SK-N-SH treated with all-trans-retinoic acid at 6 μM for 48 hours (cell line): ENCODE measurements at regions not wholly inside any gene's neighbourhood (a gene's known extent, or its start where the extent isn't known, plus 50 kb on each side); places are given as distances from the start of the nearest gene placed in this dataset.

Source experiments
- CSDC2 ChIP-seq: fragments of 250-450 bp; sonication (Bioruptor Pico); IDR thresholded peaks from 2 replicates; pipeline ENCODE4 v1.5.0; 2020; ENCODE audit warnings: mild to moderate bottlenecking, moderate library complexity
- PATZ1 ChIP-seq: fragments of 250-450 bp; sonication (Bioruptor Pico); IDR thresholded peaks from 2 replicates; pipeline ENCODE4 v1.8.0; 2020; ENCODE audit warnings: mild to moderate bottlenecking, moderate library complexity, borderline replicate concordance
- ZNF70 ChIP-seq: fragments of 450-650 bp; formaldehyde crosslinking; IDR thresholded peaks from 2 replicates; pipeline ENCODE4 v1.5.0; 2020; ENCODE audit warnings: mild to moderate bottlenecking, moderate library complexity
- TF ChIP-seq, protein P1 (sequence below): fragments of 250-450 bp; sonication (Bioruptor Pico); IDR thresholded peaks from 2 replicates; pipeline ENCODE4 v1.8.0; 2021; ENCODE audit warnings: low read depth, mild to moderate bottlenecking, moderate library complexity, borderline replicate concordance
- TF ChIP-seq, protein P2 (sequence below): fragments of 250-450 bp; sonication (Bioruptor Pico); IDR thresholded peaks from 2 replicates; pipeline ENCODE4 v1.5.1; 2020; ENCODE audit warnings: low read depth, mild to moderate bottlenecking, moderate library complexity
- TF ChIP-seq, protein P3 (sequence below): fragments of 250-450 bp; sonication (Bioruptor Pico); IDR thresholded peaks from 2 replicates; pipeline ENCODE4 v1.5.1; 2021; ENCODE audit warnings: mild to moderate bottlenecking, moderate library complexity

DNA sequence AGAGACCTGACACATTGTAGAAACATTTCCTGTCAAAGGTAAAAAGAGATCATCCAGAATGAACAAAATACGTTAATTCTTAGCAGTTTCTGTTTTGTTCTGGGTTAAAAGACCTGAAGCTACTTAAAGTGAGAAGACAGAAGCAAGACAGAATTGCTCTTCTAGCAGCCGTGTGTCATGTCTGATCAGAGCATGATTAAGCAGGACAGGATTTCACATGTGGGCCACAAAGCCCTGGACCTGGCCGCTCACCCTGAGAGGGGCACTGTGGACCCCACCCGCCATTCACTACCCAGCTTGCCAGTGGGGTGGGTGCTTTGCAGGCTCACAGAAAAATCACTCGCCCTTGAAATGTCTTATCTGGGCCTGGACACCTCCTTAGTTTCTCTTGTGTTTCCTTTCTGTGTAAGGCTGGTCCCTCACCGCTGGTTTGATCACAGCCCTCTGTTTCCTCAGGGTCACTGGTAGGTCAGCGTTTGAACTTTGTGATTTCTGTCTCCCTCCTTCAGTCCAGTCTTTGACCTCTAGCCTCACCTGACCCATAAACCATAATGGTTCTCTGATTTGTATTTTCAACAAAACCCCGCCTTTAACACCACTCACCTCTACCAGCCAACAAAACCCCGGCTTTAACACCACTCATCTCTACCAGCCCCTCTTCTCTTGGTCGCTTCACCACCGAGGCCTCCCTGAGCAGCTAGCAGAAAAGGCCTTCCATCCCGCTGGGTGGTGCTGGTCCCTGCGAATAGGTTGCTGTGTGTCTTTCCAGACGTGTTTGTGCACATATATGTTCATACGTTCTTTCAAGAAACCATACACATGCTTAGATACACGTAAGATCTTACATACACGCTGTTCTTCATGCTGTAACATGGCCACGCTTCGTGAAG is 185.0 kb downstream of the OR4M2 start:
- TF ChIP-seq PATZ1 = no peak
- TF ChIP-seq ZNF70 (CRISPR knock-in tag) = no peak
- TF ChIP-seq, protein P1, sequence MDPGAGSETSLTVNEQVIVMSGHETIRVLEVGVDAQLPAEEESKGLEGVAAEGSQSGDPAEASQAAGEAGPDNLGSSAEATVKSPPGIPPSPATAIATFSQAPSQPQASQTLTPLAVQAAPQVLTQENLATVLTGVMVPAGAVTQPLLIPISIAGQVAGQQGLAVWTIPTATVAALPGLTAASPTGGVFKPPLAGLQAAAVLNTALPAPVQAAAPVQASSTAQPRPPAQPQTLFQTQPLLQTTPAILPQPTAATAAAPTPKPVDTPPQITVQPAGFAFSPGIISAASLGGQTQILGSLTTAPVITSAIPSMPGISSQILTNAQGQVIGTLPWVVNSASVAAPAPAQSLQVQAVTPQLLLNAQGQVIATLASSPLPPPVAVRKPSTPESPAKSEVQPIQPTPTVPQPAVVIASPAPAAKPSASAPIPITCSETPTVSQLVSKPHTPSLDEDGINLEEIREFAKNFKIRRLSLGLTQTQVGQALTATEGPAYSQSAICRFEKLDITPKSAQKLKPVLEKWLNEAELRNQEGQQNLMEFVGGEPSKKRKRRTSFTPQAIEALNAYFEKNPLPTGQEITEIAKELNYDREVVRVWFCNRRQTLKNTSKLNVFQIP (CRISPR knock-in tag) = no peak
- no peak for TF ChIP-seq CSDC2 (CRISPR knock-in tag)
- TF ChIP-seq, protein P2, sequence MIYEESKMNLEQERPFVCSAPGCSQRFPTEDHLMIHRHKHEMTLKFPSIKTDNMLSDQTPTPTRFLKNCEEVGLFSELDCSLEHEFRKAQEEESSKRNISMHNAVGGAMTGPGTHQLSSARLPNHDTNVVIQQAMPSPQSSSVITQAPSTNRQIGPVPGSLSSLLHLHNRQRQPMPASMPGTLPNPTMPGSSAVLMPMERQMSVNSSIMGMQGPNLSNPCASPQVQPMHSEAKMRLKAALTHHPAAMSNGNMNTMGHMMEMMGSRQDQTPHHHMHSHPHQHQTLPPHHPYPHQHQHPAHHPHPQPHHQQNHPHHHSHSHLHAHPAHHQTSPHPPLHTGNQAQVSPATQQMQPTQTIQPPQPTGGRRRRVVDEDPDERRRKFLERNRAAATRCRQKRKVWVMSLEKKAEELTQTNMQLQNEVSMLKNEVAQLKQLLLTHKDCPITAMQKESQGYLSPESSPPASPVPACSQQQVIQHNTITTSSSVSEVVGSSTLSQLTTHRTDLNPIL (CRISPR knock-in tag) = no peak
- TF ChIP-seq, protein P3, sequence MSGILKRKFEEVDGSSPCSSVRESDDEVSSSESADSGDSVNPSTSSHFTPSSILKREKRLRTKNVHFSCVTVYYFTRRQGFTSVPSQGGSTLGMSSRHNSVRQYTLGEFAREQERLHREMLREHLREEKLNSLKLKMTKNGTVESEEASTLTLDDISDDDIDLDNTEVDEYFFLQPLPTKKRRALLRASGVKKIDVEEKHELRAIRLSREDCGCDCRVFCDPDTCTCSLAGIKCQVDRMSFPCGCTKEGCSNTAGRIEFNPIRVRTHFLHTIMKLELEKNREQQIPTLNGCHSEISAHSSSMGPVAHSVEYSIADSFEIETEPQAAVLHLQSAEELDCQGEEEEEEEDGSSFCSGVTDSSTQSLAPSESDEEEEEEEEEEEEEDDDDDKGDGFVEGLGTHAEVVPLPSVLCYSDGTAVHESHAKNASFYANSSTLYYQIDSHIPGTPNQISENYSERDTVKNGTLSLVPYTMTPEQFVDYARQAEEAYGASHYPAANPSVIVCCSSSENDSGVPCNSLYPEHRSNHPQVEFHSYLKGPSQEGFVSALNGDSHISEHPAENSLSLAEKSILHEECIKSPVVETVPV (CRISPR knock-in tag) = no peak
